ENCODE measurements at regions not wholly inside any gene's neighbourhood (a gene's known extent, or its start where the extent isn't known, plus 50 kb on each side); places are given as distances from the start of the nearest gene placed in this dataset.

GRCh38 chr6:14894105-14894504 is 351.8 kb upstream of the JARID2 start:
- TF ChIP-seq CTCF (IDR thresholded peaks at IDR 0.05) (no peak), POLR2AphosphoS5 (IDR thresholded peaks at IDR 0.05) (no peak)

Data from sigmoid colon (tissue), 4 donors.